Tibial artery (tissue), 4 donors: ENCODE measurements at regions not wholly inside any gene's neighbourhood (a gene's known extent, or its start where the extent isn't known, plus 50 kb on each side); places are given as distances from the start of the nearest gene placed in this dataset.

Source experiments
- DNase-seq, 2 donors: peaks; one replicate each; pipeline ENCODE4 v3.0.0-alpha.2; 2019
- H3K27ac ChIP-seq, 2 donors: fragments of 200-600 bp; sonication (generic) in 1 of 2; 1 replicate in 1 of 2; 2 replicates in 1 of 2; pipeline ENCODE4 v1.5.1; 2018 to 2019; ENCODE audit warnings: mild to moderate bottlenecking in 1 of 2
- H3K27me3 ChIP-seq, 2 donors: fragments of 200-600 bp; sonication (generic) in 1 of 2; one replicate each; pipeline versions ENCODE4 v1.5.1 to v1.6.0; 2016 to 2019
- H3K36me3 ChIP-seq, 3 donors: fragments of 200-600 bp; sonication (generic) in 2 of 3; one replicate each; pipeline ENCODE4 v1.5.1; 2016 to 2019; ENCODE audit warnings: mild to moderate bottlenecking in 2 of 3
- H3K4me1 ChIP-seq, 4 donors: fragments of 200-600 bp; sonication (generic) in 2 of 4; 1 replicate in 3 of 4; 2 replicates in 1 of 4; pipeline ENCODE4 v1.5.1; 2016 to 2019
- H3K4me3 ChIP-seq, 2 donors: fragments of 200-600 bp; sonication (generic) in 1 of 2; 1 replicate in 1 of 2; 2 replicates in 1 of 2; pipeline ENCODE4 v1.5.1; 2018 to 2019; ENCODE audit warnings: mild to moderate bottlenecking in 2 of 2
- H3K9me3 ChIP-seq, 3 donors: fragments of 200-600 bp; sonication (generic) in 1 of 3; one replicate each; pipeline ENCODE4 v1.5.1; 2016 to 2019
- CTCF ChIP-seq, 2 experiments: fragments of 200-600 bp in 1 of 2; fragments of 450-650 bp in 1 of 2; IDR thresholded peaks; one replicate each; pipeline ENCODE4 v1.5.1; 2017 to 2019; ENCODE audit warnings: antibody characterized with exemption in 2 of 2, mild to moderate bottlenecking in 1 of 2, moderate library complexity in 1 of 2
- intact Hi-C: fragments of 100-400 bp; cut with DNase I; formaldehyde crosslinking; loops from one replicate; pipeline ENCODE4 v1.15.0; 2023; ENCODE audit warnings: low total_unique reads

GRCh38 chr13:85655040-85655439, 144.2 kb downstream of the SLITRK6 start:
- Histone ChIP-seq H3K9me3 (no peaks in the 10 kb centered on the region), H3K4me1 (no peaks in the 10 kb centered on the region), H3K36me3 (no peaks in the 10 kb centered on the region), H3K27ac (no peak overlapping the region), H3K27me3 (no peaks in the 10 kb centered on the region), H3K4me3 (no peak overlapping the region)
- intact Hi-C loops: no loop called here
- no peak for TF ChIP-seq CTCF (IDR thresholded peaks at IDR 0.05)
- no peak for DNase-seq

DNA sequence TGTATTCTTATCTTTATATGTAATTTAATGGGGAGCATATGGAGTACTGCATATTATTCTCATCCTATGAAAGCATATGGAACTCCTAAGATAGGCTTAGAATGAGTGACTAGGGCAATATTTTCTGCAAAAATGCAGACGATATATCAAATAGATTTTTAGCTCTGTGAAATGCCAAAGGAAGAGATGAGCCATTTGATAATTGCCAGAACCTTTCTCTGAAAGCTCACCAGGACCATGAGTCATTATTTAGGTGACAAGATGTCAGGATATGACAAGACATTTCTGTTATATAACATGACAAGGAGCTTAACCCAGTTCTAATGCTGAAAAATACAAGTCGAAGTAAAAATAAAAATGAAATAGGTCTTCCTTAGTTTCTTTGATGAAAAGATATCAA, 145.0 kb downstream of the SLITRK6 start:
- Histone ChIP-seq H3K4me3 (no peak overlapping the region), H3K9me3 (no peaks in the 10 kb centered on the region), H3K36me3 (no peaks in the 10 kb centered on the region), H3K4me1 (no peaks in the 10 kb centered on the region), H3K27me3 (no peaks in the 10 kb centered on the region), H3K27ac (no peak overlapping the region)
- DNase-seq: no peak
- TF ChIP-seq CTCF (IDR thresholded peaks at IDR 0.05): no peak
- intact Hi-C loops: no loop called here

DNA sequence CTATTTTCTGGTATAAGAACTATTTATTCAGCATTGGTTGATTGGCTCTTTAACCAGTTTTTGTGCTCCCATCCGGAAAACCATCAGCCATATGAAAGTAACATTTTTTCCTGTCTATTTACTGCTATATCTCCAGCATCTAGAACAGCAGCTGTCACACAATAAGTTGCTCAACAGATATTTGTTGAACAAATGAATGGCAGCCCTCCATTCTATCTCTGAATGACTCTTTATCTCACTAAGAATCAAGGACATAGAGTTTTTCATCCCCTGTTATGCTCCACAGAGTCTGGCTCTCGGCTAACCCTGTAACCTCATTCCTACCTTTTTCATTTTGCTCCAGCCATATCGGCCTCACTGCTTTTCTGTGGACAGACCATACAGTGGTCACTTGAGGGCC, 145.5 kb downstream of the SLITRK6 start:
- no peak for TF ChIP-seq CTCF (IDR thresholded peaks at IDR 0.05)
- intact Hi-C loops: no loop called here
- Histone ChIP-seq H3K27ac (no peak overlapping the region), H3K4me1 (no peaks in the 10 kb centered on the region), H3K9me3 (no peaks in the 10 kb centered on the region), H3K4me3 (no peak overlapping the region), H3K27me3 (no peaks in the 10 kb centered on the region), H3K36me3 (no peaks in the 10 kb centered on the region)
- DNase-seq: no peak

DNA sequence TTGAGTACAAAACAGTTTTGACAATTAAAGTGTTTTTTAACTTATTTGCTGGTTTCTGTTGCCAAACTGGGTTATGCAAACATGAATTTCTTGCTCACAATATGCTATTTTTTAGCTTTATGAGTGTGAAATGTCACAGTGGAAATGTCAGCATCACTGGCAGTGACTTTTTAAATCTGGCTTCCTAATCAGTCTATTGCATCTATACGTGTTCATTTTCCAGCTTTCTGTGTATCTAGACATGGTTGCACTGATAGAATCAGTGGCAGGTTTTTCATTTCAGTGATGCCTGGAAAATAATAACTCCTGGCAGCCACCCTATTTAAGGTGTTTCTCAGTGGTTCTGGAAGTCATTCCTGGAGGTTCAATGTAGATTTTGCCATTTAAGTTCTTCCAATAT, 146.7 kb downstream of the SLITRK6 start:
- H3K4me3 ChIP-seq: no peak overlapping the region
- intact Hi-C loops: no loop called here
- no peak for TF ChIP-seq CTCF (IDR thresholded peaks at IDR 0.05)
- H3K9me3 ChIP-seq: no peaks in the 10 kb centered on the region
- no peaks in the 10 kb centered on the region for H3K4me1 ChIP-seq
- H3K27me3 ChIP-seq: no peaks in the 10 kb centered on the region
- no peak for DNase-seq
- H3K36me3 ChIP-seq: no peaks in the 10 kb centered on the region
- H3K27ac ChIP-seq: no peak overlapping the region

DNA sequence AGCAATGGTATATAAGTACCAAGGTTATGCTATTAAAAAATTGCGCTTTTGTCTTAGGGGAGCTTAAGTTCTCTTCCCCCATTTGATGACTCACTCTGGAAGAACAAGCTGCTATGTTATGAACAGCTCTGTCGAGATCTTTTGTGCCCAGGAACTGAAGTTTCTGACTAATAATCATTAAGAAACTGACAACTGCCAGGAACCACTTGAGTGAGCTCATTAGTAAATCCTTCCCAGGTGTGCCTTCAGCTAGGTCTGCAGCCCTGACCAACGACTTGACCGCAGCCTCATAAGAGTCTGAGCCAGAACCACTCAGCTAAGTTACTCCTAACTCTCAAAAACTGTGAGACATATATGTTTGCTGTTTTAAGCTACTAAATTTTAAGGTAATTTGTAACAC, 147.8 kb downstream of the SLITRK6 start:
- TF ChIP-seq CTCF (IDR thresholded peaks at IDR 0.05): no peak
- H3K27ac ChIP-seq: no peak overlapping the region
- H3K9me3 ChIP-seq: no peaks in the 10 kb centered on the region
- no peaks in the 10 kb centered on the region for H3K27me3 ChIP-seq
- intact Hi-C loops: no loop called here
- no peak overlapping the region for H3K4me3 ChIP-seq
- H3K4me1 ChIP-seq: no peaks in the 10 kb centered on the region
- H3K36me3 ChIP-seq: no peaks in the 10 kb centered on the region
- no peak for DNase-seq

DNA sequence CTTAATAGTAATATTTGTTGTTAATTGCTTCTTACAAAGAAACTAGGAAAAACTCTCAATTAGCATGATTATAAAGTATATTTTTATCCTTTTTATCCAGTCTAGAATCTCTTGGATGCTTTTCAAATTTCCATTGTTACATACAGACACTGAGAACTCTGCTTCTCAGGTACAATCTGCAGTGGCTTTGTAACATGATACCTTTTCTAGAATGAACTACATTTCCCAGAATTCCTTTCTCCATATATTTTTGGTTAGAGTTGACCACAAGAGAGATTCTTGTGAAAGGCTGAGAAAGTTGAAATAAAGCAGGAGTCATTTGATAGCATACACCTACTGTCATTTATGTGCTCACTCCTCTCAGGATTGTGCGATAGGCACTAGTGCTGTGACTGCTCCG, 148.6 kb downstream of the SLITRK6 start:
- Histone ChIP-seq H3K36me3 (no peaks in the 10 kb centered on the region), H3K4me1 (no peaks in the 10 kb centered on the region), H3K27me3 (no peaks in the 10 kb centered on the region), H3K9me3 (no peaks in the 10 kb centered on the region), H3K27ac (no peak overlapping the region), H3K4me3 (no peak overlapping the region)
- intact Hi-C loops: no loop called here
- DNase-seq: no peak
- TF ChIP-seq CTCF (IDR thresholded peaks at IDR 0.05): no peak
